SK-N-SH (cell line): ENCODE measurements at regions not wholly inside any gene's neighbourhood (a gene's known extent, or its start where the extent isn't known, plus 50 kb on each side); places are given as distances from the start of the nearest gene placed in this dataset.
"Not testable (repeated sequence)": the region's sequence is repeated elsewhere in the genome, so short reads cannot be mapped to it uniquely, and the experiment has no call there.

Experiments used
- CTCF ChIA-PET: fragments of 300-600, 350-600 bp; formaldehyde crosslinking; extraction: SDS; loops from one replicate; lab custom pipeline; 2021; lab: Yijun Ruan, JAX
- POLR2A ChIA-PET: fragments of 350-600 bp; sonication (Branson Sonifier 250); formaldehyde crosslinking; extraction: SDS; loops from one replicate; lab custom pipeline; 2020; ENCODE audit warnings: antibody characterized with exemption, inconsistent platforms; lab: Yijun Ruan, JAX
- DNase-seq: peaks from one replicate; pipeline ENCODE4 v3.0.0; 2012
- H2AFZ ChIP-seq: fragments of 200-600 bp; sonication (generic); 2 replicates; pipeline ENCODE4 v1.8.1; 2016; ENCODE audit warnings: antibody characterized with exemption, mild to moderate bottlenecking, low read depth
- H3F3A ChIP-seq: fragments of 200-600 bp; sonication (generic); replicated peaks from 2 replicates; pipeline ENCODE3; 2016; ENCODE audit warnings: antibody characterized with exemption, mild to moderate bottlenecking; ENCODE audit not compliant: insufficient read depth
- H3K27ac ChIP-seq, 2 experiments: fragments of 200-500 bp in 1 of 2; fragments of 200-600 bp in 1 of 2; sonication (Bioruptor generic) in 1 of 2; sonication (generic), shearing (Covaris generic) in 1 of 2; 2 replicates each; pipeline versions ENCODE4 v1.5.1 to v1.6.1; 2014 to 2016; ENCODE audit warnings: low read depth in 2 of 2, inconsistent platforms in 1 of 2, low read length in 1 of 2, mild to moderate bottlenecking in 1 of 2, mixed read lengths in 1 of 2
- H3K27me3 ChIP-seq: fragments of 200-600 bp; sonication (generic), shearing (Covaris generic); 2 replicates; pipeline ENCODE4 v1.6.1; 2016; ENCODE audit warnings: mixed run types; ENCODE audit not compliant: insufficient read depth
- H3K36me3 ChIP-seq, 2 experiments: fragments of 200-500 bp in 1 of 2; fragments of 200-600 bp in 1 of 2; sonication (Bioruptor generic) in 1 of 2; sonication (generic) in 1 of 2; replicated peaks in 1 of 2; 2 replicates each; pipeline versions ENCODE3 to v1.5.1; 2014 to 2016; ENCODE audit warnings: low read length in 1 of 2, mild to moderate bottlenecking in 1 of 2; ENCODE audit not compliant: insufficient read depth in 2 of 2, control insufficient read depth in 1 of 2
- H3K4me1 ChIP-seq, 2 experiments: fragments of 200-500 bp in 1 of 2; fragments of 200-600 bp in 1 of 2; sonication (Bioruptor generic) in 1 of 2; sonication (generic), shearing (Covaris generic) in 1 of 2; 2 replicates each; pipeline versions ENCODE4 v1.5.1 to v1.6.1; 2014 to 2016; ENCODE audit warnings: low read depth in 1 of 2, low read length in 1 of 2, mixed run types in 1 of 2; ENCODE audit not compliant: insufficient read depth in 2 of 2, control insufficient read depth in 1 of 2
- H3K4me2 ChIP-seq: fragments of 200-600 bp; sonication (generic), shearing (Covaris generic); 2 replicates; pipeline ENCODE4 v1.6.1; 2017; ENCODE audit warnings: mixed run types
- H3K4me3 ChIP-seq, 2 experiments: fragments of 200-500 bp in 1 of 2; fragments of 200-600 bp in 1 of 2; sonication (Bioruptor generic) in 1 of 2; sonication (generic), shearing (Covaris generic) in 1 of 2; 2 replicates each; pipeline versions ENCODE4 v1.5.1 to v1.8.1; 2014 to 2016; ENCODE audit warnings: low read depth in 2 of 2, inconsistent platforms in 1 of 2, low read length in 1 of 2, mild to moderate bottlenecking in 1 of 2, mixed read lengths in 1 of 2, moderate library complexity in 1 of 2
- H3K79me2 ChIP-seq: fragments of 200-600 bp; sonication (generic); 2 replicates; pipeline ENCODE4 v1.8.1; 2017; ENCODE audit warnings: mild to moderate bottlenecking; ENCODE audit not compliant: insufficient read depth
- H3K9ac ChIP-seq: fragments of 200-600 bp; sonication (generic); 2 replicates; pipeline ENCODE4 v1.6.1; 2017; ENCODE audit warnings: mixed run types
- H3K9me2 ChIP-seq: fragments of 200-600 bp; sonication (generic); 2 replicates; pipeline ENCODE4 v1.6.1; 2017; ENCODE audit warnings: mixed run types
- H3K9me3 ChIP-seq: fragments of 200-600 bp; sonication (generic); 2 replicates; pipeline ENCODE4 v1.6.1; 2017; ENCODE audit warnings: mixed run types, mild to moderate bottlenecking, moderate library complexity
- H4K20me1 ChIP-seq: fragments of 200-600 bp; sonication (generic); 2 replicates; pipeline ENCODE4 v1.6.1; 2017; ENCODE audit warnings: mild to moderate bottlenecking, mixed run types; ENCODE audit not compliant: insufficient read depth
- FOXJ3 ChIP-seq: sonication (generic); formaldehyde crosslinking; IDR thresholded peaks from 2 replicates; pipeline ENCODE4 v1.5.1; 2020; ENCODE audit warnings: mild to moderate bottlenecking, missing genetic modification reagents
- GATA2 ChIP-seq: sonication (generic); formaldehyde crosslinking; IDR thresholded peaks from 2 replicates; pipeline ENCODE4 v1.5.0; 2020; ENCODE audit warnings: mild to moderate bottlenecking, missing genetic modification reagents
- NFIC ChIP-seq: IDR thresholded peaks from 2 replicates; pipeline ENCODE4 v1.4.0; 2012; ENCODE audit warnings: borderline replicate concordance
- NRF1 ChIP-seq: IDR thresholded peaks from 2 replicates; pipeline ENCODE4 v1.6.1; 2012; ENCODE audit warnings: low read depth, mild to moderate bottlenecking, low read length
- POLR2AphosphoS5 ChIP-seq: IDR thresholded peaks from 2 replicates; pipeline ENCODE4 v1.6.1; 2012; ENCODE audit warnings: low read depth, low read length
- RAD21 ChIP-seq: IDR thresholded peaks from 2 replicates; pipeline ENCODE4 v1.6.1; 2012; ENCODE audit warnings: mild to moderate bottlenecking, low read length
- REST ChIP-seq: IDR thresholded peaks from 2 replicates; pipeline ENCODE4 v1.6.1; 2012; ENCODE audit warnings: mild to moderate bottlenecking, low read depth, low read length, moderate library complexity
- TAF1 ChIP-seq: IDR thresholded peaks from 2 replicates; pipeline ENCODE4 v1.6.1; 2012; ENCODE audit warnings: low read depth, mild to moderate bottlenecking, low read length, moderate library complexity, borderline replicate concordance
- USF1 ChIP-seq: IDR thresholded peaks from 2 replicates; pipeline ENCODE4 v1.4.0; 2012; ENCODE audit warnings: low read depth, borderline replicate concordance
- WGBS: methylation state at CpG from one replicate; pipeline ENCODE4 v1.1.6; 2017; ENCODE audit warnings: low lambda C conversion rate; 5-methylcytosine and 5-hydroxymethylcytosine counted together
- TF ChIP-seq, protein P1 (sequence below): IDR thresholded peaks from 2 replicates; pipeline ENCODE4; 2012

GRCh38 chr2:147594038-147594437 is 250.8 kb upstream of the ACVR2A start:
- Histone ChIP-seq H2AFZ (no peak overlapping the region), H3K27ac (no peak overlapping the region), H3K4me1 (no peaks in the 10 kb centered on the region), H3K36me3 (no peaks in the 10 kb centered on the region), H3K79me2 (no peaks in the 10 kb centered on the region), H3K27me3 (no peaks in the 10 kb centered on the region), H3F3A (no peaks in the 10 kb centered on the region), H3K9me2 (no peaks in the 10 kb centered on the region), H4K20me1 (no peaks in the 10 kb centered on the region), H3K9me3 (no peaks in the 10 kb centered on the region), H3K4me3 (no peak overlapping the region), H3K4me2 (no peak overlapping the region), H3K9ac (no peak overlapping the region)
- CTCF ChIA-PET: interaction anchor here (0.9 kb wide), 1 partner anchor 23 kb away, joined by 3 read pairs; no protein-coding TSS in a partner anchor
- POLR2A ChIA-PET: no interaction called here
- DNase-seq: no peak
- 0% methylated on average over 3 of the region's 3 CpGs for WGBS
- TF ChIP-seq REST: no peak
- no peak for TF ChIP-seq FOXJ3 (CRISPR knock-in tag)
- TF ChIP-seq GATA2: no peak
- no peak for TF ChIP-seq USF1
- TF ChIP-seq NRF1: no peak
- TF ChIP-seq NFIC: no peak
- TF ChIP-seq, protein P1, sequence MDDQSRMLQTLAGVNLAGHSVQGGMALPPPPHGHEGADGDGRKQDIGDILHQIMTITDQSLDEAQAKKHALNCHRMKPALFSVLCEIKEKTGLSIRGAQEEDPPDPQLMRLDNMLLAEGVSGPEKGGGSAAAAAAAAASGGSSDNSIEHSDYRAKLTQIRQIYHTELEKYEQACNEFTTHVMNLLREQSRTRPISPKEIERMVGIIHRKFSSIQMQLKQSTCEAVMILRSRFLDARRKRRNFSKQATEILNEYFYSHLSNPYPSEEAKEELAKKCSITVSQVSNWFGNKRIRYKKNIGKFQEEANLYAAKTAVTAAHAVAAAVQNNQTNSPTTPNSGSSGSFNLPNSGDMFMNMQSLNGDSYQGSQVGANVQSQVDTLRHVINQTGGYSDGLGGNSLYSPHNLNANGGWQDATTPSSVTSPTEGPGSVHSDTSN: no peak
- TF ChIP-seq RAD21: no peak
- no peak for TF ChIP-seq POLR2AphosphoS5
- no peak for TF ChIP-seq TAF1

DNA sequence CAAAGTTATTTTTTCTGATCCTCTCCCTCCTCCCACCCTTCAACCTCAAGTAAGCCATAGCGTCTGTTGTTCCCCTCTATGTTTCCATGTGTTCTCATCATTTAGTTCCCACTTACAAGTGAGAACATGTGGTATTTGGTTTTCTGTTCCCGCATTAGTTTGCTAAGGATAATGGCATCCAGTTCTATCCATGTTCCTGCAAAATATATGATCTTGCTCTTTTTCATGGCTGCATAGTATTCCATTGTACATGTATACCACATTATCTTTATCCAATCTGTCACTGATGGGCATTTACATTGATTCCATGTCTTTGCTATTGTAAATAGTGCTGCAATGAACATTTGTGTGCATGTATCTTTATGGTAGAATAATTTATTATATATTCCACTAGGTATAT is 252.0 kb upstream of the ACVR2A start:
- H4K20me1 ChIP-seq, H3K9me3 ChIP-seq, H3K9me2 ChIP-seq, H3K79me2 ChIP-seq, CTCF ChIA-PET, H3K27ac ChIP-seq, H3K27me3 ChIP-seq, POLR2A ChIA-PET, H3K4me2 ChIP-seq, H3F3A ChIP-seq, H3K4me1 ChIP-seq, DNase-seq, H2AFZ ChIP-seq, H3K9ac ChIP-seq, H3K36me3 ChIP-seq, H3K4me3 ChIP-seq: not testable (repeated sequence)
- whole genome bisulfite sequencing: 24% methylated on average over 2 of the region's 2 CpGs
